ENCODE measurements at regions not wholly inside any gene's neighbourhood (a gene's known extent, or its start where the extent isn't known, plus 50 kb on each side); places are given as distances from the start of the nearest gene placed in this dataset.
A peak's percentile ranks its signal among the peaks of the same experiment; 100 is the strongest.

GRCh38 chr14:101454229-101454628, 107.1 kb upstream of the DIO3 start:
- intact Hi-C loops (cut with micrococcal nuclease) = no loop called here
- H3K4me1 Mint-ChIP-seq = peaks cover 2% of the 10 kb centered on the region
- no peak overlapping the region for H3K9ac ChIP-seq (ENCODE audit: insufficient read depth, low read length, poor library complexity, severe bottlenecking)

GRCh38 chr14:101456246-101457175, 104.8 kb upstream of the DIO3 start:
- intact Hi-C loops (cut with micrococcal nuclease) = no loop called here
- Histone ChIP-seq H3K36me3 (replicated peaks in 1 of 2; ENCODE audit: control insufficient read depth in 1 of 2, insufficient read depth in 2 of 2, low read length in 2 of 2) (no peaks in the 10 kb centered on the region), H3K79me2 (ENCODE audit: insufficient read depth, low read length) (no peaks in the 10 kb centered on the region), H2AFZ (ENCODE audit: insufficient read depth, low read depth, low read length, poor library complexity, severe bottlenecking) (no peak overlapping the region), H3K27ac (ENCODE audit: low read depth in 1 of 2, low read length in 2 of 2) (no peak overlapping the region), H3K4me3 (replicated peaks in 1 of 3; ENCODE audit: low read depth in 2 of 3, low read length in 3 of 3) (no peak overlapping the region), H4K20me1 (ENCODE audit: insufficient read depth, low read length) (no peaks in the 10 kb centered on the region), H3K27me3 (ENCODE audit: control insufficient read depth in 2 of 2, insufficient read depth in 2 of 2, low read length in 2 of 2) (peaks cover 47 to 62% of the 10 kb centered on the region in 2 donors), H3K4me1 (ENCODE audit: control insufficient read depth in 1 of 2, insufficient read depth in 2 of 2, low read length in 2 of 2) (no peaks in the 10 kb centered on the region), H3K4me2 (replicated peaks; ENCODE audit: extremely low read depth, low read length, poor library complexity, severe bottlenecking) (no peak overlapping the region), H3K9me3 (replicated peaks in 1 of 2; ENCODE audit: control insufficient read depth in 1 of 2, insufficient read depth in 1 of 2, low read length in 2 of 2) (peaks cover 0 to 5% of the 10 kb centered on the region in 2 donors), H3K9ac (ENCODE audit: insufficient read depth, low read length, poor library complexity, severe bottlenecking) (no peak overlapping the region)
- Mint-ChIP-seq H3K27me3 (ENCODE audit: low read depth in 3 of 3) (peaks cover 50 to 73% (median 59%) of the 10 kb centered on the region in 3 donors), H3K4me3 (peak overlapping the region in 1 of 2 donors; percentile 74), H3K9me3 (peaks cover 0 to 12% (median 2%) of the 10 kb centered on the region in 7 donors), H3K36me3 (peaks cover 0 to 1% of the 10 kb centered on the region in 2 donors), H3K4me1 (peaks cover 2% of the 10 kb centered on the region), H3K27ac (no peak overlapping the region)
- no peak for DNase-seq
- 13% methylated on average over 21 of the region's 32 CpGs for WGBS (ENCODE audit: insufficient coverage)
- TF ChIP-seq CTCF (IDR thresholded peaks at IDR 0.05) = no peak

More at GRCh38 chr14:101454229-101454628, 107.1 kb upstream of the DIO3 start:
- Histone ChIP-seq H3K4me1 (ENCODE audit: control insufficient read depth in 1 of 2, insufficient read depth in 2 of 2, low read length in 2 of 2) (no peaks in the 10 kb centered on the region), H2AFZ (ENCODE audit: insufficient read depth, low read depth, low read length, poor library complexity, severe bottlenecking) (no peak overlapping the region), H3K36me3 (replicated peaks in 1 of 2; ENCODE audit: control insufficient read depth in 1 of 2, insufficient read depth in 2 of 2, low read length in 2 of 2) (no peaks in the 10 kb centered on the region), H3K9me3 (replicated peaks in 1 of 2; ENCODE audit: control insufficient read depth in 1 of 2, insufficient read depth in 1 of 2, low read length in 2 of 2) (peaks cover 0 to 5% of the 10 kb centered on the region in 2 donors), H3K27me3 (ENCODE audit: control insufficient read depth in 2 of 2, insufficient read depth in 2 of 2, low read length in 2 of 2) (peaks cover 35 to 42% of the 10 kb centered on the region in 2 donors), H3K4me2 (replicated peaks; ENCODE audit: extremely low read depth, low read length, poor library complexity, severe bottlenecking) (no peak overlapping the region), H3K79me2 (ENCODE audit: insufficient read depth, low read length) (no peaks in the 10 kb centered on the region), H3K4me3 (replicated peaks in 1 of 3; ENCODE audit: low read depth in 2 of 3, low read length in 3 of 3) (no peak overlapping the region), H4K20me1 (ENCODE audit: insufficient read depth, low read length) (no peaks in the 10 kb centered on the region), H3K27ac (ENCODE audit: low read depth in 1 of 2, low read length in 2 of 2) (no peak overlapping the region)
- WGBS (ENCODE audit: insufficient coverage) = 74% methylated on average over 2 of the region's 4 CpGs
- H3K4me3 Mint-ChIP-seq = peak overlapping the region in 1 of 2 donors; percentile 14
- H3K27me3 Mint-ChIP-seq (ENCODE audit: low read depth in 3 of 3) = peaks cover 37 to 55% (median 42%) of the 10 kb centered on the region in 3 donors
- peaks cover 0 to 12% (median 2%) of the 10 kb centered on the region in 7 donors for H3K9me3 Mint-ChIP-seq
- no peak for TF ChIP-seq CTCF (IDR thresholded peaks at IDR 0.05)
- no peak overlapping the region for H3K27ac Mint-ChIP-seq
- no peak for DNase-seq
- H3K36me3 Mint-ChIP-seq = peaks cover 0 to 1% of the 10 kb centered on the region in 2 donors

Measured in CD14-positive monocyte (primary cell).